Trophoblast cell (in vitro differentiated cells and primary cell): ENCODE measurements at regions not wholly inside any gene's neighbourhood (a gene's known extent, or its start where the extent isn't known, plus 50 kb on each side); places are given as distances from the start of the nearest gene placed in this dataset.
A peak's percentile ranks its signal among the peaks of the same experiment; 100 is the strongest.

Experiments used
- DNase-seq, 2 donors: peaks; one replicate each; pipeline ENCODE4 v3.0.0-alpha.2; 2016
- H2AFZ ChIP-seq: 2 replicates; pipeline ENCODE4 v1.6.1; 2013; ENCODE audit warnings: low read length, moderate library complexity, mild to moderate bottlenecking; ENCODE audit not compliant: insufficient read depth, poor library complexity
- H2AK5ac ChIP-seq: 2 replicates; pipeline ENCODE4 v1.6.1; 2013; ENCODE audit warnings: mild to moderate bottlenecking, low read length
- H2BK120ac ChIP-seq: 2 replicates; pipeline ENCODE4 v1.6.1; 2013; ENCODE audit warnings: low read length, mild to moderate bottlenecking, moderate library complexity; ENCODE audit not compliant: insufficient read depth, poor library complexity
- H2BK12ac ChIP-seq: 2 replicates; pipeline ENCODE4 v1.6.1; 2013; ENCODE audit warnings: mild to moderate bottlenecking, low read length, moderate library complexity
- H2BK5ac ChIP-seq: 2 replicates; pipeline ENCODE4 v1.6.1; 2013; ENCODE audit warnings: low read length, low read depth, moderate library complexity, mild to moderate bottlenecking; ENCODE audit not compliant: poor library complexity
- H3K14ac ChIP-seq: 2 replicates; pipeline ENCODE4 v1.6.1; 2013; ENCODE audit warnings: mild to moderate bottlenecking, low read length
- H3K18ac ChIP-seq: 2 replicates; pipeline ENCODE4 v1.6.1; 2013; ENCODE audit warnings: mild to moderate bottlenecking, low read length
- H3K23ac ChIP-seq: 2 replicates; pipeline ENCODE4 v1.6.1; 2013; ENCODE audit warnings: low read length
- H3K27ac ChIP-seq: 2 replicates; pipeline ENCODE4 v1.5.1; 2013; ENCODE audit warnings: low read depth, mild to moderate bottlenecking, inconsistent platforms, low read length, moderate library complexity
- H3K27me3 ChIP-seq: 2 replicates; pipeline ENCODE4 v1.6.1; 2013; ENCODE audit warnings: inconsistent platforms, mild to moderate bottlenecking, low read length, moderate library complexity; ENCODE audit not compliant: insufficient read depth
- H3K36me3 ChIP-seq, 2 experiments: 1 replicate in 1 of 2; 2 replicates in 1 of 2; pipeline ENCODE4 v1.6.1; 2013; ENCODE audit warnings: low read length in 2 of 2, mild to moderate bottlenecking in 2 of 2, moderate library complexity in 1 of 2; ENCODE audit not compliant: insufficient read depth in 2 of 2, control insufficient read depth in 1 of 2
- H3K4ac ChIP-seq: 2 replicates; pipeline ENCODE4 v1.6.1; 2013; ENCODE audit warnings: low read depth, mild to moderate bottlenecking, low read length, moderate library complexity
- H3K4me1 ChIP-seq, 2 experiments: 1 replicate in 1 of 2; 2 replicates in 1 of 2; pipeline ENCODE4 v1.6.1; 2013; ENCODE audit warnings: low read length in 2 of 2, mild to moderate bottlenecking in 2 of 2, moderate library complexity in 1 of 2; ENCODE audit not compliant: insufficient read depth in 2 of 2, control insufficient read depth in 1 of 2
- H3K4me2 ChIP-seq: 2 replicates; pipeline ENCODE4 v1.6.1; 2013; ENCODE audit warnings: inconsistent platforms, mild to moderate bottlenecking, low read length, moderate library complexity
- H3K4me3 ChIP-seq: 2 replicates; pipeline ENCODE4 v1.5.1; 2013; ENCODE audit warnings: mild to moderate bottlenecking, low read depth, low read length, inconsistent platforms
- H3K79me1 ChIP-seq: one replicate; pipeline ENCODE4 v1.6.1; 2013; ENCODE audit warnings: low read length
- H3K79me2 ChIP-seq: 2 replicates; pipeline ENCODE4 v1.6.1; 2013; ENCODE audit warnings: low read length, mild to moderate bottlenecking; ENCODE audit not compliant: control insufficient read depth, insufficient read depth, poor library complexity
- H3K9ac ChIP-seq: 2 replicates; pipeline ENCODE4 v1.6.1; 2013; ENCODE audit warnings: mild to moderate bottlenecking, low read length
- H3K9me3 ChIP-seq: 2 replicates; pipeline ENCODE4 v1.6.1; 2013; ENCODE audit warnings: low read depth, mild to moderate bottlenecking, control low read depth, inconsistent platforms, low read length; ENCODE audit not compliant: insufficient read depth
- H4K12ac ChIP-seq: 2 replicates; pipeline ENCODE4 v1.6.1; 2013; ENCODE audit warnings: low read depth, mild to moderate bottlenecking, low read length, moderate library complexity
- H4K8ac ChIP-seq: 2 replicates; pipeline ENCODE4 v1.6.1; 2013; ENCODE audit warnings: low read depth, mild to moderate bottlenecking, low read length, moderate library complexity
- H4K91ac ChIP-seq: one replicate; pipeline ENCODE4 v1.6.1; 2013; ENCODE audit warnings: low read depth, mild to moderate bottlenecking, low read length, moderate library complexity
- WGBS: extraction: QIAGEN DNeasy Blood & Tissue Kit; methylation state at CpG from one replicate; pipeline ENCODE4 v1.1.7; 2013; ENCODE audit warnings: missing lambda C conversion rate; ENCODE audit not compliant: insufficient read length, insufficient coverage; ENCODE audit errors: extremely low coverage; 5-methylcytosine and 5-hydroxymethylcytosine counted together

DNA sequence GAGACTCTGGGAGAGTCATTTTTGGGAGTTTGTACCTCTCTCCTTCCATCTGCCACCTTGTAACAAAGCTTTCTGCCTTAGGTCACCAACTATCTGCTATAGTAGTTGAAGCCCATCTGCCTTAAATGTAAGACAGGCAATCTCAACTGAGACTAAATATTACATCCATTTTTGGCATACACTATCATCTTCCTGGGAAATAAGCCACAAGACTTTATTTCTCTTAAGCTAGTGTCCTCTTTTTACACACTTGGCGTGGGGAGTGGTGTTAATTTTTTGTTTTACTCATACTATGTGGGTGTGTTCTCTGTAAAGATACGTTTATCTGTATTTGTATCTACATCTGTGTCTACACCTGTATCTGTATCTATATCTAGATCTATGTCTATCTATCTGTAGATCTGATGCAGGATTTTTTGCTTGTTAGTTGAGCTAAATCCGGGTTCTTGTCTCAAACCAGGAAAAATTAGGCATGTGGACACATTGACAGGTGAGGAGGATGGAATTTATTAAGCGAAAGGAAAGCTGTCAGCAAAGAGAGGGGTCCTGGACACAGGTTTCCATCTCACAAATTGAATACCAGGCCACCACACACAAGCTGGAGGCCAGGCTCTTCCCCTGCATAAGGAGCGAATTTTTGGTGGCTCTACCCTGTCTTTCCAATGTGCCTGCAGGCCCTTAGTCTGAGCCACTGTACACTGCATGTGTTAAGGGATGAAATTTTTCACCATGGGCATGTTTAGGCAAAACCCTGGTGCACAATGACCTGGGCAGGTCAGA, 64.8 kb upstream of the RND3 start:
- H3K14ac ChIP-seq: no peak overlapping the region
- no peak overlapping the region for H3K4me3 ChIP-seq
- H4K91ac ChIP-seq: peak overlapping the region; percentile 5
- peaks cover 6 to 11% of the 10 kb centered on the region in 2 experiments for H3K4me1 ChIP-seq
- H3K27ac ChIP-seq: peak overlapping the region; percentile 43
- H3K9ac ChIP-seq: no peak overlapping the region
- no peak overlapping the region for H2AFZ ChIP-seq
- no peaks in the 10 kb centered on the region for H3K9me3 ChIP-seq
- no peak overlapping the region for H3K4ac ChIP-seq
- no CpG with 5 or more reads among the region's 5 CpGs for WGBS
- H3K79me2 ChIP-seq: no peaks in the 10 kb centered on the region
- H3K27me3 ChIP-seq: no peaks in the 10 kb centered on the region
- H4K12ac ChIP-seq: no peak overlapping the region
- H3K79me1 ChIP-seq: peaks cover 11% of the 10 kb centered on the region
- H4K8ac ChIP-seq: no peak overlapping the region
- peak overlapping the region; percentile 20 for H3K4me2 ChIP-seq
- no peak overlapping the region for H2BK12ac ChIP-seq
- DNase-seq: peak; percentile 24 to 86
- H2BK120ac ChIP-seq: peak overlapping the region; percentile 29
- no peak overlapping the region for H3K23ac ChIP-seq
- peak overlapping the region; percentile 67 for H2BK5ac ChIP-seq
- no peak overlapping the region for H2AK5ac ChIP-seq
- H3K36me3 ChIP-seq: no peaks in the 10 kb centered on the region
- H3K18ac ChIP-seq: no peak overlapping the region

- Histone ChIP-seq H3K4me1 (peaks cover 2 to 6% of the 10 kb centered on the region in 2 experiments), H3K36me3 (no peaks in the 10 kb centered on the region), H3K4me2 (no peak overlapping the region), H4K91ac (no peak overlapping the region), H3K27ac (no peak overlapping the region), H2BK5ac (no peak overlapping the region), H2BK12ac (no peak overlapping the region), H3K79me2 (no peaks in the 10 kb centered on the region), H2BK120ac (no peak overlapping the region), H3K18ac (no peak overlapping the region), H3K4ac (no peak overlapping the region), H3K79me1 (peaks cover 11% of the 10 kb centered on the region), H3K27me3 (no peaks in the 10 kb centered on the region), H3K4me3 (no peak overlapping the region), H4K8ac (no peak overlapping the region), H3K23ac (no peak overlapping the region), H2AK5ac (no peak overlapping the region), H3K14ac (no peak overlapping the region), H3K9ac (no peak overlapping the region), H2AFZ (no peak overlapping the region), H3K9me3 (no peaks in the 10 kb centered on the region), H4K12ac (no peak overlapping the region)
- WGBS: no CpG with 5 or more reads among the region's 2 CpGs
- no peak for DNase-seq
Measured at GRCh38 chr2:150549381-150549780, 61.9 kb upstream of the RND3 start.

- Histone ChIP-seq H3K4me1 (peaks cover 2 to 6% of the 10 kb centered on the region in 2 experiments), H3K4me2 (no peak overlapping the region), H4K12ac (no peak overlapping the region), H3K14ac (no peak overlapping the region), H2AK5ac (no peak overlapping the region), H3K9ac (no peak overlapping the region), H4K8ac (no peak overlapping the region), H3K4ac (no peak overlapping the region), H3K27ac (no peak overlapping the region), H2BK12ac (no peak overlapping the region), H2AFZ (no peak overlapping the region), H3K79me2 (no peaks in the 10 kb centered on the region), H2BK120ac (no peak overlapping the region), H4K91ac (no peak overlapping the region), H3K23ac (no peak overlapping the region), H3K9me3 (no peaks in the 10 kb centered on the region), H3K18ac (no peak overlapping the region), H3K4me3 (no peak overlapping the region), H3K79me1 (peaks cover 11% of the 10 kb centered on the region), H2BK5ac (no peak overlapping the region), H3K36me3 (no peaks in the 10 kb centered on the region), H3K27me3 (no peaks in the 10 kb centered on the region)
- WGBS: no CpG with 5 or more reads among the region's 2 CpGs
- peak in 1 of 2 donors; percentile 55 for DNase-seq
Measured at GRCh38 chr2:150548527-150548926, 61.1 kb upstream of the RND3 start.

- no peak overlapping the region for H3K27ac ChIP-seq
- H4K12ac ChIP-seq: no peak overlapping the region
- no peak overlapping the region for H2AFZ ChIP-seq
- no peak overlapping the region for H3K4me3 ChIP-seq
- no CpG with 5 or more reads among the region's 4 CpGs for WGBS
- no peak overlapping the region for H3K14ac ChIP-seq
- peak in 1 of 2 donors; percentile 86 for DNase-seq
- H3K36me3 ChIP-seq: no peaks in the 10 kb centered on the region
- no peaks in the 10 kb centered on the region for H3K79me2 ChIP-seq
- peaks cover 2% of the 10 kb centered on the region for H3K79me1 ChIP-seq
- no peak overlapping the region for H3K4ac ChIP-seq
- no peak overlapping the region for H2BK5ac ChIP-seq
- H3K23ac ChIP-seq: no peak overlapping the region
- H3K4me1 ChIP-seq: no peaks in the 10 kb centered on the region
- H2BK12ac ChIP-seq: no peak overlapping the region
- H2BK120ac ChIP-seq: no peak overlapping the region
- H3K18ac ChIP-seq: no peak overlapping the region
- no peaks in the 10 kb centered on the region for H3K27me3 ChIP-seq
- H4K91ac ChIP-seq: no peak overlapping the region
- no peak overlapping the region for H2AK5ac ChIP-seq
- H3K4me2 ChIP-seq: no peak overlapping the region
- H3K9me3 ChIP-seq: no peaks in the 10 kb centered on the region
- no peak overlapping the region for H4K8ac ChIP-seq
- no peak overlapping the region for H3K9ac ChIP-seq
Measured at GRCh38 chr2:150545916-150546315, 58.4 kb upstream of the RND3 start.
